GM23248 (cell line): ENCODE measurements at regions not wholly inside any gene's neighbourhood (a gene's known extent, or its start where the extent isn't known, plus 50 kb on each side); places are given as distances from the start of the nearest gene placed in this dataset.

Experiments used
- DNase-seq: peaks from one replicate; pipeline ENCODE4 v3.0.0-alpha.2; 2015
- H2AFZ ChIP-seq: fragments of 200-600 bp; sonication (generic); 2 replicates; pipeline ENCODE4 v1.6.1; 2016; ENCODE audit warnings: antibody characterized with exemption
- H3F3A ChIP-seq: fragments of 200-600 bp; sonication (generic); 2 replicates; pipeline ENCODE4 v1.6.1; 2016; ENCODE audit warnings: mild to moderate bottlenecking, antibody characterized with exemption, mixed run types; ENCODE audit not compliant: insufficient read depth
- H3K27ac ChIP-seq: fragments of 200-600 bp; sonication (generic); 2 replicates; pipeline ENCODE4 v1.5.1; 2016; ENCODE audit warnings: mild to moderate bottlenecking
- H3K27me3 ChIP-seq: fragments of 200-600 bp; sonication (generic); replicated peaks from 2 replicates; pipeline ENCODE4 v1.6.1; 2016; ENCODE audit warnings: mild to moderate bottlenecking; ENCODE audit not compliant: insufficient read depth
- H3K36me3 ChIP-seq: fragments of 200-600 bp; sonication (generic); 2 replicates; pipeline ENCODE4 v1.6.1; 2016; ENCODE audit warnings: low read depth, mild to moderate bottlenecking
- H3K4me1 ChIP-seq: fragments of 200-600 bp; sonication (generic); 2 replicates; pipeline ENCODE4 v1.6.1; 2016; ENCODE audit warnings: mild to moderate bottlenecking; ENCODE audit not compliant: insufficient read depth
- H3K4me2 ChIP-seq: fragments of 200-600 bp; sonication (generic); one replicate; pipeline ENCODE4 v1.6.1; 2016; ENCODE audit warnings: mild to moderate bottlenecking; ENCODE audit not compliant: unreplicated experiment
- H3K4me3 ChIP-seq: fragments of 200-600 bp; sonication (generic); 2 replicates; pipeline ENCODE4 v1.5.1; 2016; ENCODE audit warnings: mild to moderate bottlenecking
- H3K79me2 ChIP-seq: fragments of 200-600 bp; sonication (generic); 2 replicates; pipeline ENCODE4 v1.6.1; 2016; ENCODE audit warnings: mild to moderate bottlenecking; ENCODE audit not compliant: insufficient read depth
- H3K9ac ChIP-seq: fragments of 200-600 bp; sonication (generic); 2 replicates; pipeline ENCODE4 v1.6.1; 2016; ENCODE audit warnings: mild to moderate bottlenecking
- H3K9me2 ChIP-seq: fragments of 200-600 bp; sonication (generic); 2 replicates; pipeline ENCODE4 v1.6.1; 2016; ENCODE audit warnings: mixed run types, mild to moderate bottlenecking, moderate library complexity; ENCODE audit not compliant: insufficient read depth
- H3K9me3 ChIP-seq: fragments of 200-600 bp; sonication (generic); one replicate; pipeline ENCODE4 v1.6.1; 2017; ENCODE audit warnings: low read depth
- H4K20me1 ChIP-seq: fragments of 200-600 bp; sonication (generic); 2 replicates; pipeline ENCODE4 v1.6.0; 2016; ENCODE audit not compliant: insufficient read depth
- EZH2 ChIP-seq: fragments of 200-600 bp; sonication (generic); IDR thresholded peaks from 2 replicates; pipeline ENCODE4 v1.6.1; 2018; ENCODE audit warnings: antibody characterized with exemption, mild to moderate bottlenecking; ENCODE audit not compliant: insufficient read depth, poor library complexity, severe bottlenecking
- EZH2phosphoT487 ChIP-seq: fragments of 200-600 bp; sonication (generic); IDR thresholded peaks from 2 replicates; pipeline ENCODE4 v1.6.1; 2018; ENCODE audit warnings: antibody characterized with exemption, moderate library complexity, mild to moderate bottlenecking, low read depth; ENCODE audit not compliant: insufficient read depth
- WGBS, 2 experiments: methylation state at CpG; one replicate each; pipeline ENCODE4 v1.1.6; 2015 to 2017; ENCODE audit warnings: low lambda C conversion rate in 2 of 2, low coverage in 1 of 2; ENCODE audit errors: missing lambda C conversion rate in 2 of 2; 5-methylcytosine and 5-hydroxymethylcytosine counted together
- in situ Hi-C: fragments of 300-500 bp; cut with MboI; formaldehyde crosslinking; loops from 2 replicates; pipeline ENCODE4 v1.15.0; 2020

- H3K4me3 ChIP-seq = no peak overlapping the region
- in situ Hi-C loops = no loop called here
- no peak overlapping the region for H3K4me2 ChIP-seq
- H3K79me2 ChIP-seq = no peaks in the 10 kb centered on the region
- DNase-seq = no peak
- TF ChIP-seq EZH2phosphoT487 (no peak), EZH2 (no peak)
- H3F3A ChIP-seq = no peaks in the 10 kb centered on the region
- H3K4me1 ChIP-seq = no peaks in the 10 kb centered on the region
- H3K27ac ChIP-seq = no peak overlapping the region
- H4K20me1 ChIP-seq = no peaks in the 10 kb centered on the region
- no peaks in the 10 kb centered on the region for H3K9me3 ChIP-seq
- no peaks in the 10 kb centered on the region for H3K27me3 ChIP-seq
- H3K36me3 ChIP-seq = no peaks in the 10 kb centered on the region
- no peak overlapping the region for H3K9ac ChIP-seq
- no peak overlapping the region for H2AFZ ChIP-seq
- H3K9me2 ChIP-seq = no peaks in the 10 kb centered on the region
These were observed 223.9 kb upstream of the WSB1 start for GRCh38 chr17:27069842-27070508.

- TF ChIP-seq EZH2 (no peak), EZH2phosphoT487 (no peak)
- Histone ChIP-seq H3K4me2 (no peak overlapping the region), H3K4me3 (no peak overlapping the region), H3K36me3 (no peaks in the 10 kb centered on the region), H3K9ac (no peak overlapping the region), H2AFZ (no peak overlapping the region), H3F3A (no peaks in the 10 kb centered on the region), H3K9me2 (no peaks in the 10 kb centered on the region), H3K27me3 (no peaks in the 10 kb centered on the region), H3K27ac (no peak overlapping the region), H3K4me1 (no peaks in the 10 kb centered on the region), H3K79me2 (no peaks in the 10 kb centered on the region), H4K20me1 (no peaks in the 10 kb centered on the region), H3K9me3 (no peaks in the 10 kb centered on the region)
- in situ Hi-C loops = no loop called here
- 16 to 31% methylated on average over 1 of the region's 1 CpG for WGBS, 2 experiments
- no peak for DNase-seq
These were observed 223.1 kb upstream of the WSB1 start for GRCh38 chr17:27070836-27071235.

GRCh38 chr17:27072885-27073284 lies 221.0 kb upstream of the WSB1 start:
- H3K36me3 ChIP-seq = no peaks in the 10 kb centered on the region
- no peaks in the 10 kb centered on the region for H3K27me3 ChIP-seq
- H2AFZ ChIP-seq = no peak overlapping the region
- in situ Hi-C loops = no loop called here
- no peaks in the 10 kb centered on the region for H3K79me2 ChIP-seq
- H3K9ac ChIP-seq = no peak overlapping the region
- DNase-seq = no peak
- no peaks in the 10 kb centered on the region for H3K4me1 ChIP-seq
- no peak overlapping the region for H3K4me2 ChIP-seq
- H3K9me3 ChIP-seq = no peaks in the 10 kb centered on the region
- no peaks in the 10 kb centered on the region for H3K9me2 ChIP-seq
- H3K4me3 ChIP-seq = no peak overlapping the region
- H4K20me1 ChIP-seq = no peaks in the 10 kb centered on the region
- no peak overlapping the region for H3K27ac ChIP-seq
- TF ChIP-seq EZH2 = no peak
- no peak for TF ChIP-seq EZH2phosphoT487
- WGBS, 2 experiments = 7 to 15% methylated on average over 3 of the region's 3 CpGs
- H3F3A ChIP-seq = no peaks in the 10 kb centered on the region

- Histone ChIP-seq H3K27me3 (no peaks in the 10 kb centered on the region), H3K9ac (no peak overlapping the region), H4K20me1 (no peaks in the 10 kb centered on the region), H2AFZ (no peak overlapping the region), H3F3A (no peaks in the 10 kb centered on the region), H3K27ac (no peak overlapping the region), H3K36me3 (no peaks in the 10 kb centered on the region), H3K4me1 (no peaks in the 10 kb centered on the region), H3K4me3 (no peak overlapping the region), H3K9me2 (no peaks in the 10 kb centered on the region), H3K4me2 (no peak overlapping the region), H3K79me2 (no peaks in the 10 kb centered on the region), H3K9me3 (no peaks in the 10 kb centered on the region)
- in situ Hi-C loops = no loop called here
- no peak for TF ChIP-seq EZH2phosphoT487
- no peak for TF ChIP-seq EZH2
- peak; percentile 1 for DNase-seq
These were observed 217.1 kb upstream of the WSB1 start for GRCh38 chr17:27076814-27077213.

GRCh38 chr17:27078296-27078695 lies 215.6 kb upstream of the WSB1 start:
- Histone ChIP-seq H3K9me2 (no peaks in the 10 kb centered on the region), H3K9me3 (no peaks in the 10 kb centered on the region), H3K79me2 (no peaks in the 10 kb centered on the region), H4K20me1 (no peaks in the 10 kb centered on the region), H3K4me2 (no peak overlapping the region), H3K4me1 (no peaks in the 10 kb centered on the region), H3K27ac (no peak overlapping the region), H3K27me3 (no peaks in the 10 kb centered on the region), H3F3A (no peaks in the 10 kb centered on the region), H3K9ac (no peak overlapping the region), H3K36me3 (no peaks in the 10 kb centered on the region), H3K4me3 (no peak overlapping the region), H2AFZ (no peak overlapping the region)
- TF ChIP-seq EZH2 (no peak), EZH2phosphoT487 (no peak)
- in situ Hi-C loops = no loop called here
- 7 to 8% methylated on average over 2 of the region's 2 CpGs for WGBS, 2 experiments
- DNase-seq = no peak
